K562 (cell line): ENCODE measurements at regions not wholly inside any gene's neighbourhood (a gene's known extent, or its start where the extent isn't known, plus 50 kb on each side); places are given as distances from the start of the nearest gene placed in this dataset.

Source experiments
- ATAC-seq: fragments of 200-7000 bp; cut with Tn5 transposase; 3 replicates; pipeline ENCODE4 v1.9.1; 2020; ENCODE audit warnings: moderate library complexity
- BruUV-seq: library from RNA; stranded (reverse); fragments of 400-500 nt; replicated peaks from 2 replicates; lab custom pipeline; 2021; lab: Mats Ljungman, UMichigan
- CTCF ChIA-PET: fragments of 300-600 bp; formaldehyde crosslinking; extraction: SDS; loops from one replicate; lab custom pipeline; 2021; ENCODE audit warnings: low intra/inter-chr PET ratio; lab: Yijun Ruan, JAX
- POLR2A ChIA-PET: fragments of 300-600, 350-650 bp; sonication (Branson Sonifier 250); formaldehyde crosslinking; extraction: SDS; loops from one replicate; lab custom pipeline; 2021; ENCODE audit warnings: antibody characterized with exemption, inconsistent platforms; lab: Yijun Ruan, JAX
- DNase-seq, 4 experiments: peaks; one replicate each; pipeline versions ENCODE4 v3.0.0 to v3.0.0-alpha.2; 2011 to 2018; ENCODE audit warnings: low spot score in 3 of 4, mixed read lengths in 3 of 4; ENCODE audit errors: extremely low read depth in 1 of 4
- FAIRE-seq: peaks from 2 replicates; lab custom pipeline; 2011; peaks lifted over from hg19 to GRCh38; lab: Jason Lieb, UNC
- H2AFZ ChIP-seq: 2 replicates; pipeline ENCODE4 v1.6.0; 2011; ENCODE audit warnings: low read depth, low read length, control low read depth, inconsistent platforms
- H3K27ac ChIP-seq: fragments of 200-600 bp; 3 replicates; pipeline ENCODE4 v1.8.0; 2011; ENCODE audit warnings: low read depth, mild to moderate bottlenecking, control low read depth, inconsistent platforms, low read length, moderate library complexity, mixed read lengths; ENCODE audit errors: extremely low read depth
- H3K27me3 ChIP-seq, 2 experiments: fragments of 300-600 bp in 1 of 2; 2 replicates in 1 of 2; 3 replicates in 1 of 2; pipeline versions ENCODE4 v1.6.0 to v1.8.0; 2011; ENCODE audit warnings: inconsistent platforms in 2 of 2, low read length in 2 of 2, mild to moderate bottlenecking in 1 of 2, mixed read lengths in 1 of 2, moderate library complexity in 1 of 2; ENCODE audit not compliant: control insufficient read depth in 2 of 2, insufficient read depth in 2 of 2
- H3K36me3 ChIP-seq: fragments of 300-600 bp; 3 replicates; pipeline ENCODE4 v1.8.0; 2011; ENCODE audit warnings: mild to moderate bottlenecking, low read length, inconsistent platforms; ENCODE audit not compliant: control insufficient read depth, insufficient read depth
- H3K4me1 ChIP-seq, 2 experiments: fragments of 200-600 bp in 1 of 2; replicated peaks in 1 of 2; 2 replicates in 1 of 2; 3 replicates in 1 of 2; pipeline versions ENCODE4 v1.5.1 to v1.8.0; 2011; ENCODE audit warnings: inconsistent platforms in 2 of 2, low read length in 2 of 2, mild to moderate bottlenecking in 1 of 2, mixed read lengths in 1 of 2, moderate library complexity in 1 of 2; ENCODE audit not compliant: control insufficient read depth in 2 of 2, insufficient read depth in 2 of 2
- H3K4me2 ChIP-seq: 2 replicates; pipeline ENCODE4 v1.6.1; 2011; ENCODE audit warnings: low read length, control low read depth, inconsistent platforms, mixed read lengths; ENCODE audit not compliant: insufficient read depth
- H3K4me3 ChIP-seq: fragments of 200-600 bp; sonication (generic), shearing (Covaris generic); 2 replicates; pipeline ENCODE4 v1.5.1; 2016; ENCODE audit warnings: control low read depth, inconsistent platforms
- H3K79me2 ChIP-seq: fragments of 200-600 bp; 3 replicates; pipeline ENCODE4 v1.8.0; 2011; ENCODE audit warnings: low read length, inconsistent platforms; ENCODE audit not compliant: control insufficient read depth, insufficient read depth
- H3K9ac ChIP-seq, 2 experiments: 2 replicates each; pipeline versions ENCODE4 v1.6.0 to v1.6.1; 2011; ENCODE audit warnings: low read depth in 2 of 2, low read length in 2 of 2, control low read depth in 1 of 2, inconsistent platforms in 1 of 2, mild to moderate bottlenecking in 1 of 2, mixed read lengths in 1 of 2; ENCODE audit not compliant: insufficient read depth in 1 of 2
- H3K9me1 ChIP-seq: one replicate; pipeline ENCODE4 v1.6.0; 2011; ENCODE audit warnings: inconsistent platforms, mild to moderate bottlenecking, low read length, moderate library complexity; ENCODE audit not compliant: control insufficient read depth, insufficient read depth
- H3K9me3 ChIP-seq: replicated peaks from 2 replicates; pipeline ENCODE4 v1.5.1; 2011; ENCODE audit warnings: low read depth, low read length, inconsistent platforms; ENCODE audit not compliant: control insufficient read depth, insufficient read depth
- H4K20me1 ChIP-seq: replicated peaks from 2 replicates; pipeline ENCODE4 v1.6.1; 2011; ENCODE audit warnings: low read length, inconsistent platforms, mixed read lengths; ENCODE audit not compliant: control insufficient read depth, insufficient read depth
- CEBPZ ChIP-seq: fragments of 150-350 bp; IDR thresholded peaks from 2 replicates; pipeline ENCODE4 v1.6.1; 2014; ENCODE audit warnings: low read depth, mild to moderate bottlenecking, low read length, borderline replicate concordance
- DDX20 ChIP-seq: fragments of 450-650 bp; IDR thresholded peaks from 2 replicates; pipeline ENCODE4 v1.6.1; 2016; ENCODE audit warnings: missing genetic modification characterization, low read depth, mild to moderate bottlenecking, missing compliant biosample characterization, moderate library complexity
- HNRNPUL1 ChIP-seq: fragments of 200-400 bp; formaldehyde crosslinking; IDR thresholded peaks from 2 replicates; pipeline ENCODE4 v1.6.1; 2017; ENCODE audit warnings: low read length
- MCM3 ChIP-seq: fragments of 450-650 bp; IDR thresholded peaks from 2 replicates; pipeline ENCODE4 v1.6.1; 2016
- VEZF1 ChIP-seq: fragments of 200-800 bp; sonication (Bioruptor generic); IDR thresholded peaks from 2 replicates; pipeline ENCODE4 v1.6.1; 2017; ENCODE audit warnings: missing genetic modification characterization, missing compliant biosample characterization
- ZNF253 ChIP-seq: fragments of 250-450 bp; sonication (Bioruptor Pico); conservative IDR thresholded peaks from 2 replicates; pipeline ENCODE4 v1.6.1; 2021; ENCODE audit warnings: mild to moderate bottlenecking
- ZNF512 ChIP-seq: IDR thresholded peaks from 2 replicates; pipeline ENCODE4 v1.6.1; 2016; ENCODE audit warnings: missing genetic modification characterization, missing compliant biosample characterization
- ZNF644 ChIP-seq: fragments of 200-800 bp; sonication (Bioruptor generic); IDR thresholded peaks from 2 replicates; pipeline ENCODE4 v1.6.1; 2016; ENCODE audit warnings: low read depth, missing genetic modification characterization, missing compliant biosample characterization
- WGBS: fragments of 100-300 bp; shearing (Covaris generic); methylation state at CpG from one replicate; pipeline ENCODE4 v1.1.6; 2016; ENCODE audit warnings: low coverage, mixed read lengths; ENCODE audit not compliant: insufficient coverage; ENCODE audit errors: missing lambda C conversion rate; 5-methylcytosine and 5-hydroxymethylcytosine counted together
- in situ Hi-C: fragments of 300-500 bp; cut with MboI; formaldehyde crosslinking; loops from 4 replicates; pipeline ENCODE4 v1.15.0; 2018; ENCODE audit warnings: inconsistent platforms, mixed read lengths
- intact Hi-C: fragments of 100-400 bp; cut with micrococcal nuclease; formaldehyde crosslinking; loops from 2 replicates; pipeline ENCODE4 v1.14.2; 2022

- Histone ChIP-seq H3K4me3 (no peak overlapping the region), H3K9ac (no peak overlapping the region), H2AFZ (no peak overlapping the region), H3K27ac (no peak overlapping the region), H3K27me3 (no peaks in the 10 kb centered on the region), H3K36me3 (no peaks in the 10 kb centered on the region), H3K79me2 (no peaks in the 10 kb centered on the region), H3K4me2 (no peak overlapping the region), H3K4me1 (no peaks in the 10 kb centered on the region), H4K20me1 (no peaks in the 10 kb centered on the region), H3K9me3 (no peaks in the 10 kb centered on the region), H3K9me1 (no peaks in the 10 kb centered on the region)
- CTCF ChIA-PET = no interaction called here
- no peak for TF ChIP-seq DDX20 (tag)
- TF ChIP-seq MCM3 = no peak
- TF ChIP-seq ZNF253 (CRISPR knock-in tag) = no peak
- no peak for TF ChIP-seq VEZF1 (CRISPR knock-in tag)
- TF ChIP-seq ZNF644 (tag) = no peak
- no peak for TF ChIP-seq HNRNPUL1
- no peak for TF ChIP-seq CEBPZ
- TF ChIP-seq ZNF512 (tag) = no peak
- WGBS = 2% methylated on average over 5 of the region's 5 CpGs
- no peak for FAIRE-seq
- ATAC-seq = no peak
- in situ Hi-C loops (no loop called here), intact Hi-C loops (no loop called here)
- DNase-seq = no peak
- BruUV-seq = no TSS peak
- POLR2A ChIA-PET = no interaction called here
Observed at GRCh38 chr5:66408576-66408975, 187.6 kb upstream of the MAST4 start.
